ENCODE measurements at regions not wholly inside any gene's neighbourhood (a gene's known extent, or its start where the extent isn't known, plus 50 kb on each side); places are given as distances from the start of the nearest gene placed in this dataset.

GRCh38 chr21:28126521-28127174 lies 866.0 kb downstream of the LTN1 start:
- intact Hi-C loops (cut with micrococcal nuclease), result no loop called here
- Histone ChIP-seq H3K4me1 (ENCODE audit: control insufficient read depth, extremely low read depth, insufficient read depth, low read length) (no peaks in the 10 kb centered on the region), H3K9me3 (replicated peaks; ENCODE audit: control insufficient read depth, insufficient read depth, low read length) (no peaks in the 10 kb centered on the region), H3K4me2 (ENCODE audit: insufficient read depth, low read length) (no peak overlapping the region), H4K20me1 (replicated peaks; ENCODE audit: control insufficient read depth, extremely low read depth, insufficient read depth, low read length) (no peaks in the 10 kb centered on the region), H3K27me3 (ENCODE audit: control insufficient read depth in 2 of 2, insufficient read depth in 2 of 2, low read length in 2 of 2) (no peaks in the 10 kb centered on the region), H3K27ac (ENCODE audit: insufficient read depth, low read depth, low read length) (no peak overlapping the region), H3K36me3 (ENCODE audit: control insufficient read depth in 2 of 2, extremely low read depth in 1 of 2, insufficient read depth in 2 of 2, low read length in 2 of 2) (no peaks in the 10 kb centered on the region), H3K4me3 (replicated peaks in 1 of 3; ENCODE audit: insufficient read depth in 1 of 3, low read depth in 1 of 3, low read length in 3 of 3) (no peak overlapping the region), H2AFZ (ENCODE audit: low read depth, low read length) (no peak overlapping the region), H3K9ac (replicated peaks; ENCODE audit: extremely low read depth, insufficient read depth, low read length) (no peak overlapping the region), H3K79me2 (ENCODE audit: control insufficient read depth, insufficient read depth, low read length) (no peaks in the 10 kb centered on the region), H3K9me1 (replicated peaks; ENCODE audit: control insufficient read depth, extremely low read depth, insufficient read depth, low read length) (no peaks in the 10 kb centered on the region)
- DNase-seq (ENCODE audit: low read depth, low spot score), result no peak
- no peak for FAIRE-seq
- TF ChIP-seq GATA2 (IDR thresholded peaks at IDR 0.05; ENCODE audit: insufficient read depth, insufficient read length, low read depth, low read length) (no peak), POLR2AphosphoS5 (IDR thresholded peaks at IDR 0.05; ENCODE audit: insufficient read depth, low read depth, low read length) (no peak), FOS (IDR thresholded peaks at IDR 0.05; ENCODE audit: borderline replicate concordance, insufficient read depth, low read length) (no peak), JUN (IDR thresholded peaks at IDR 0.05; ENCODE audit: borderline replicate concordance, insufficient read depth, insufficient read length, low read depth) (no peak), EZH2 (IDR thresholded peaks at IDR 0.05; ENCODE audit: borderline replicate concordance, low read depth, low read length, severe bottlenecking) (no peak)
- dilution Hi-C loops (cut with MboI; ENCODE audit: extremely low pct_ligation_motif_present, low sequenced_read_pairs), result no loop called here
- ChIA-PET POLR2A (no interaction called here), CTCF (no interaction called here)
- no TSS peak for BruUV-seq (replicated peaks)

DNA sequence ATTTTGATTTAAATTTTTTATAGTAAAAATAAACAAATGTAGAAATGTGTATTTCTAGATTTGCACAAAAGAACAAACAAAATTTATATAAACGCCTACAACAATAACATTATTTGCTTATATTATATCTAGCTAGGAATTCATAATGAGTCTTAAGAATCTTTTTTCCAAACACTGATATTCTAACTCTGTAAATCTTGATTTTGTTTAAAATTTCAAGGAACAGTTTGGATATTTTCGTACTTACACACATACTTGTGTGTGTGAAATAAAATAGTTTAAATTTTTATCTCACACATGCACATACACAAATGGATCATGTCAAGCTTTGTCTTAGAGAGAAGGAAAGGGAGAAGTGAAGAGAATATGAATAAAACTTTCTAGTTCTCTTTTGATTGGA lies 868.1 kb downstream of the LTN1 start:
- ChIA-PET POLR2A (no interaction called here), CTCF (no interaction called here)
- Histone ChIP-seq H3K9ac (replicated peaks; ENCODE audit: extremely low read depth, insufficient read depth, low read length) (no peak overlapping the region), H3K4me3 (replicated peaks in 1 of 3; ENCODE audit: insufficient read depth in 1 of 3, low read depth in 1 of 3, low read length in 3 of 3) (no peak overlapping the region), H3K9me1 (replicated peaks; ENCODE audit: control insufficient read depth, extremely low read depth, insufficient read depth, low read length) (no peaks in the 10 kb centered on the region), H4K20me1 (replicated peaks; ENCODE audit: control insufficient read depth, extremely low read depth, insufficient read depth, low read length) (no peaks in the 10 kb centered on the region), H3K4me1 (ENCODE audit: control insufficient read depth, extremely low read depth, insufficient read depth, low read length) (no peaks in the 10 kb centered on the region), H3K27ac (ENCODE audit: insufficient read depth, low read depth, low read length) (no peak overlapping the region), H2AFZ (ENCODE audit: low read depth, low read length) (no peak overlapping the region), H3K9me3 (replicated peaks; ENCODE audit: control insufficient read depth, insufficient read depth, low read length) (no peaks in the 10 kb centered on the region), H3K36me3 (ENCODE audit: control insufficient read depth in 2 of 2, extremely low read depth in 1 of 2, insufficient read depth in 2 of 2, low read length in 2 of 2) (no peaks in the 10 kb centered on the region), H3K27me3 (ENCODE audit: control insufficient read depth in 2 of 2, insufficient read depth in 2 of 2, low read length in 2 of 2) (no peaks in the 10 kb centered on the region), H3K4me2 (ENCODE audit: insufficient read depth, low read length) (no peak overlapping the region), H3K79me2 (ENCODE audit: control insufficient read depth, insufficient read depth, low read length) (no peaks in the 10 kb centered on the region)
- intact Hi-C loops (cut with micrococcal nuclease) (no loop called here), dilution Hi-C loops (cut with MboI; ENCODE audit: extremely low pct_ligation_motif_present, low sequenced_read_pairs) (no loop called here)
- FAIRE-seq (no peak), DNase-seq (ENCODE audit: low read depth, low spot score) (no peak)
- no peak for TF ChIP-seq POLR2A (IDR thresholded peaks at IDR 0.05; ENCODE audit: low read depth, low read length)
- no peak for TF ChIP-seq MYC (IDR thresholded peaks at IDR 0.05; ENCODE audit: low read depth, low read length)
- no peak for TF ChIP-seq JUN (IDR thresholded peaks at IDR 0.05; ENCODE audit: borderline replicate concordance, insufficient read depth, insufficient read length, low read depth)
- TF ChIP-seq, protein P1, sequence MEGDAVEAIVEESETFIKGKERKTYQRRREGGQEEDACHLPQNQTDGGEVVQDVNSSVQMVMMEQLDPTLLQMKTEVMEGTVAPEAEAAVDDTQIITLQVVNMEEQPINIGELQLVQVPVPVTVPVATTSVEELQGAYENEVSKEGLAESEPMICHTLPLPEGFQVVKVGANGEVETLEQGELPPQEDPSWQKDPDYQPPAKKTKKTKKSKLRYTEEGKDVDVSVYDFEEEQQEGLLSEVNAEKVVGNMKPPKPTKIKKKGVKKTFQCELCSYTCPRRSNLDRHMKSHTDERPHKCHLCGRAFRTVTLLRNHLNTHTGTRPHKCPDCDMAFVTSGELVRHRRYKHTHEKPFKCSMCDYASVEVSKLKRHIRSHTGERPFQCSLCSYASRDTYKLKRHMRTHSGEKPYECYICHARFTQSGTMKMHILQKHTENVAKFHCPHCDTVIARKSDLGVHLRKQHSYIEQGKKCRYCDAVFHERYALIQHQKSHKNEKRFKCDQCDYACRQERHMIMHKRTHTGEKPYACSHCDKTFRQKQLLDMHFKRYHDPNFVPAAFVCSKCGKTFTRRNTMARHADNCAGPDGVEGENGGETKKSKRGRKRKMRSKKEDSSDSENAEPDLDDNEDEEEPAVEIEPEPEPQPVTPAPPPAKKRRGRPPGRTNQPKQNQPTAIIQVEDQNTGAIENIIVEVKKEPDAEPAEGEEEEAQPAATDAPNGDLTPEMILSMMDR (IDR thresholded peaks at IDR 0.05; ENCODE audit: extremely low read depth in 1 of 2, insufficient read depth in 1 of 2, low read depth in 1 of 2, low read length in 2 of 2), result no peak
- TF ChIP-seq GATA2 (IDR thresholded peaks at IDR 0.05; ENCODE audit: insufficient read depth, insufficient read length, low read depth, low read length), result no peak
- no peak for TF ChIP-seq POLR2AphosphoS5 (IDR thresholded peaks at IDR 0.05; ENCODE audit: insufficient read depth, low read depth, low read length)
- no peak for TF ChIP-seq MAX (IDR thresholded peaks at IDR 0.05; ENCODE audit: insufficient read depth, insufficient read length)
- no TSS peak for BruUV-seq (replicated peaks)
